Astrocyte (in vitro differentiated cells and primary cell): ENCODE measurements at regions not wholly inside any gene's neighbourhood (a gene's known extent, or its start where the extent isn't known, plus 50 kb on each side); places are given as distances from the start of the nearest gene placed in this dataset.

Experiments used
- CTCF ChIP-seq: IDR thresholded peaks from 2 replicates; pipeline ENCODE4 v1.5.1; 2011; ENCODE audit warnings: low read depth, mild to moderate bottlenecking, inconsistent platforms, low read length, moderate library complexity; ENCODE audit not compliant: insufficient read depth
- EZH2 ChIP-seq: IDR thresholded peaks from 2 replicates; pipeline ENCODE4 v1.6.1; 2012; ENCODE audit warnings: mild to moderate bottlenecking, low read length, inconsistent platforms; ENCODE audit not compliant: insufficient read depth

DNA sequence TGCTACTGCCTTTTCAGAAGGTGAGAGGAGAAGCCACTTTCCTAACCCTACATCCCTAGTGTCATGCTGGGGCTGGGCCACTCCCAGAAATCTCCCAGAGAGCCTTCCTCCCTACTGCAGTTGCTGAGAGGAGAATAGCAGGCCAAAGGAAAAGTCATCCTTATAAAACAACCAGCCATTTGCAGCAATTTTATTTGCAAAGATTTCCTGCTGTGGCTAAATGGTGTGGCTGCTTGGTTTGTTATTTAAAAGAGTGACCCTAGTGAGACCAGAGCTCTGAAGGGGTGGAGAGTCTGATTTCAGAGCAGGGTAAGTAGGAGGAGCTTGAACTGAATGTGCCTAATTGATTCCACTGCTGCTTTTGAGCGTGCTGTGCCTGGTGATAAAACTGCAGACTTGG lies 232.0 kb downstream of the GRIN2B start:
- no peak for TF ChIP-seq CTCF
- no peak for TF ChIP-seq EZH2
